ENCODE measurements at regions not wholly inside any gene's neighbourhood (a gene's known extent, or its start where the extent isn't known, plus 50 kb on each side); places are given as distances from the start of the nearest gene placed in this dataset.

DNA sequence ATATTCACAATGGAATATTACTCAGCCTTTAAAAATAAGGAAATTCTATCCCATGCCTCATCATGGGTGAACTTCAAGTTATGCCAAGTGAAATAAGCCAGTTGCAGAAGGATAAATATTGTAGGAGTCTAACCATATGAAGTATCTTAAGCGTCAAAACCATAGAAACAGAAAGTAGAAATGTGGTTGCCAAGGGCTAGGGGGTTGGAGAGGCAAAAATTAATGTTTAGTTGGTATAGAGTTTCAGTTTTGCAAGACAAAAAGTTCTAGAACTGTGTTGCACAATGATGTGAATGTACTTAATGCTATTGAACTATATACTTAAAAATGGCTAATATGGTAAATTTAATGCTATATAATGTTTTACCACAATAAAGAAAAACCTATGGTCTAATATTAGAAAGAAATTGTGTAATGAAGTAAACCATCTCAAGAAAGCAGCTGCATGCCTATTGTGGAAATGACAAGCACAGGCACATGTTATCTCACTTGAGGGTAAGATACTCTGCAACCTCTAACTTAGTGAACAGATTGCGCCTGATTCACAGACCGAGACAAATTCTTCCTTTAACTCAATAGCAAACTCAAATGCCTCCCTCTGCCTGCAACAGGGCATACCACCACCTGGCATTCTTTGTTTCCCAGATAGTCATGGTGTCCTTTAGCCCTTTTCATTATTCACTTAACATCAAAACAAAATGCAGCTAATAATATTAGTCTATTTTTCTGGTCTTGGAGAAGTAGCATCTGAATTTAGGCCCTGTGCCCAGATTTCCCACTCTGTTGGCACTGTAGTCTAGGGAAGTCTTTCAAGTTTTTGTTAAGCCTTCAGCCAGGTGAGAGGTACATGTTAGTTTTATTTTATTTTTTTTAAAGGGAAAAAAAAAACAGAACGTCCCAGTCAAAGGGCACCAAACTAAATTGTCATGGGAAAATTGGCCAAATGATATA lies 80.2 kb upstream of the ACP3 start:
- H3K36me3 ChIP-seq (replicated peaks in 1 of 2; ENCODE audit: control insufficient read depth in 1 of 2, insufficient read depth in 2 of 2, low read length in 1 of 2), result no peaks in the 10 kb centered on the region
- no peak overlapping the region for H3K4me2 ChIP-seq
- H3K27me3 ChIP-seq (ENCODE audit: insufficient read depth), result no peaks in the 10 kb centered on the region; the same call in 1 of the 2 replicates
- no peak overlapping the region for H3K4me3 ChIP-seq (ENCODE audit: low read depth in 2 of 2, low read length in 1 of 2)
- peaks cover 2% of the 10 kb centered on the region for H3F3A ChIP-seq (replicated peaks; ENCODE audit: insufficient read depth)
- H3K4me1 ChIP-seq (ENCODE audit: control insufficient read depth in 1 of 2, insufficient read depth in 2 of 2, low read depth in 1 of 2, low read length in 1 of 2), result no peaks in the 10 kb centered on the region
- H2AFZ ChIP-seq (ENCODE audit: low read depth), result no peak overlapping the region
- no peak for DNase-seq
- no peak overlapping the region for H3K9ac ChIP-seq
- no peaks in the 10 kb centered on the region for H3K9me2 ChIP-seq
- no peak overlapping the region for H3K27ac ChIP-seq (ENCODE audit: low read depth in 2 of 2, low read length in 1 of 2)
- no peaks in the 10 kb centered on the region for H3K79me2 ChIP-seq (ENCODE audit: insufficient read depth)
- H3K9me3 ChIP-seq, result no peaks in the 10 kb centered on the region
- CTCF ChIA-PET, result no interaction called here
- H4K20me1 ChIP-seq (ENCODE audit: insufficient read depth), result no peaks in the 10 kb centered on the region
- POLR2A ChIA-PET, result no interaction called here
- no peak for TF ChIP-seq POLR2AphosphoS5 (IDR thresholded peaks at IDR 0.05; ENCODE audit: low read depth, low read length)
- TF ChIP-seq SIN3A (IDR thresholded peaks at IDR 0.05; ENCODE audit: borderline replicate concordance, low read depth, low read length), result no peak
- no peak for TF ChIP-seq SMC3 (IDR thresholded peaks at IDR 0.05; ENCODE audit: low read depth, low read length)
- TF ChIP-seq, protein P1, sequence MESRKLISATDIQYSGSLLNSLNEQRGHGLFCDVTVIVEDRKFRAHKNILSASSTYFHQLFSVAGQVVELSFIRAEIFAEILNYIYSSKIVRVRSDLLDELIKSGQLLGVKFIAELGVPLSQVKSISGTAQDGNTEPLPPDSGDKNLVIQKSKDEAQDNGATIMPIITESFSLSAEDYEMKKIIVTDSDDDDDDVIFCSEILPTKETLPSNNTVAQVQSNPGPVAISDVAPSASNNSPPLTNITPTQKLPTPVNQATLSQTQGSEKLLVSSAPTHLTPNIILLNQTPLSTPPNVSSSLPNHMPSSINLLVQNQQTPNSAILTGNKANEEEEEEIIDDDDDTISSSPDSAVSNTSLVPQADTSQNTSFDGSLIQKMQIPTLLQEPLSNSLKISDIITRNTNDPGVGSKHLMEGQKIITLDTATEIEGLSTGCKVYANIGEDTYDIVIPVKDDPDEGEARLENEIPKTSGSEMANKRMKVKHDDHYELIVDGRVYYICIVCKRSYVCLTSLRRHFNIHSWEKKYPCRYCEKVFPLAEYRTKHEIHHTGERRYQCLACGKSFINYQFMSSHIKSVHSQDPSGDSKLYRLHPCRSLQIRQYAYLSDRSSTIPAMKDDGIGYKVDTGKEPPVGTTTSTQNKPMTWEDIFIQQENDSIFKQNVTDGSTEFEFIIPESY (IDR thresholded peaks at IDR 0.05; ENCODE audit: borderline replicate concordance, low read depth), result no peak
- TF ChIP-seq NRF1 (IDR thresholded peaks at IDR 0.05; ENCODE audit: low read depth, low read length), result no peak
- no peak for TF ChIP-seq PBX3 (IDR thresholded peaks at IDR 0.05)
- no peak for TF ChIP-seq REST (IDR thresholded peaks at IDR 0.05; ENCODE audit: low read depth, low read length)
- no peak for TF ChIP-seq IRF3 (IDR thresholded peaks at IDR 0.05; ENCODE audit: low read depth, low read length)
- no peak for TF ChIP-seq NFIC (IDR thresholded peaks at IDR 0.05; ENCODE audit: borderline replicate concordance)
- no peak for TF ChIP-seq TAF1 (IDR thresholded peaks at IDR 0.05; ENCODE audit: borderline replicate concordance, low read depth, low read length)
- TF ChIP-seq USF1 (IDR thresholded peaks at IDR 0.05; ENCODE audit: borderline replicate concordance, low read depth), result no peak
- 43% methylated on average over 4 of the region's 4 CpGs for WGBS (ENCODE audit: low lambda C conversion rate)
